ENCODE measurements at regions not wholly inside any gene's neighbourhood (a gene's known extent, or its start where the extent isn't known, plus 50 kb on each side); places are given as distances from the start of the nearest gene placed in this dataset.

DNA sequence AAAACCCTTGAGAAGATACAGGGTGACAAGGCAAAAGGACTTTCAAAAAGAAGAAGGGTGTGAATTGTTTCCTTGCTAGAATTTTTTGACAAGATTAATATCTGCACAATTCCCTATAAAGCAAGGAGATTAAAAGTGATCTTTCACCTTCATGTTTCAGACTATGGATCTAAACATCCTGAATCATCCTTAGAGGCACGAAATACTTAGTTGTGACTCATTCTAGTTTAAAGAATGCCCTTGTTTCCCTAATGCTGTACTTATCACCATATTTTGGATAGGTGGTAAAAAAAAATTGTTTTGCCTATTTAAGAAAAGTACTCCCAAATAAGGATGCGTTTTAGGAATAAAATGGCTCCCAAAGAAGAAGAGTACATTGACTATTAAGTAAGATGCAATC, 415.1 kb downstream of the LRRIQ3 start:
- no peaks in the 10 kb centered on the region for H3K9me3 ChIP-seq (replicated peaks in 1 of 3)
- 52 to 58% (median 57%) methylated on average over 2 of the region's 2 CpGs for WGBS, 4 donors
- no peak overlapping the region for H3K27ac ChIP-seq
- H3K36me3 ChIP-seq (replicated peaks in 1 of 2) = no peaks in the 10 kb centered on the region
- H3K4me1 ChIP-seq (replicated peaks in 1 of 2) = no peaks in the 10 kb centered on the region
- intact Hi-C loops (cut with DNase I) = no loop called here
- DNase-seq = no peak
- no peak overlapping the region for H3K4me3 ChIP-seq
- H3K27me3 ChIP-seq = no peaks in the 10 kb centered on the region
- TF ChIP-seq, protein P1, sequence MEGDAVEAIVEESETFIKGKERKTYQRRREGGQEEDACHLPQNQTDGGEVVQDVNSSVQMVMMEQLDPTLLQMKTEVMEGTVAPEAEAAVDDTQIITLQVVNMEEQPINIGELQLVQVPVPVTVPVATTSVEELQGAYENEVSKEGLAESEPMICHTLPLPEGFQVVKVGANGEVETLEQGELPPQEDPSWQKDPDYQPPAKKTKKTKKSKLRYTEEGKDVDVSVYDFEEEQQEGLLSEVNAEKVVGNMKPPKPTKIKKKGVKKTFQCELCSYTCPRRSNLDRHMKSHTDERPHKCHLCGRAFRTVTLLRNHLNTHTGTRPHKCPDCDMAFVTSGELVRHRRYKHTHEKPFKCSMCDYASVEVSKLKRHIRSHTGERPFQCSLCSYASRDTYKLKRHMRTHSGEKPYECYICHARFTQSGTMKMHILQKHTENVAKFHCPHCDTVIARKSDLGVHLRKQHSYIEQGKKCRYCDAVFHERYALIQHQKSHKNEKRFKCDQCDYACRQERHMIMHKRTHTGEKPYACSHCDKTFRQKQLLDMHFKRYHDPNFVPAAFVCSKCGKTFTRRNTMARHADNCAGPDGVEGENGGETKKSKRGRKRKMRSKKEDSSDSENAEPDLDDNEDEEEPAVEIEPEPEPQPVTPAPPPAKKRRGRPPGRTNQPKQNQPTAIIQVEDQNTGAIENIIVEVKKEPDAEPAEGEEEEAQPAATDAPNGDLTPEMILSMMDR (IDR thresholded peaks at IDR 0.05) = no peak
- no peak for TF ChIP-seq POLR2A (IDR thresholded peaks at IDR 0.05)

DNA sequence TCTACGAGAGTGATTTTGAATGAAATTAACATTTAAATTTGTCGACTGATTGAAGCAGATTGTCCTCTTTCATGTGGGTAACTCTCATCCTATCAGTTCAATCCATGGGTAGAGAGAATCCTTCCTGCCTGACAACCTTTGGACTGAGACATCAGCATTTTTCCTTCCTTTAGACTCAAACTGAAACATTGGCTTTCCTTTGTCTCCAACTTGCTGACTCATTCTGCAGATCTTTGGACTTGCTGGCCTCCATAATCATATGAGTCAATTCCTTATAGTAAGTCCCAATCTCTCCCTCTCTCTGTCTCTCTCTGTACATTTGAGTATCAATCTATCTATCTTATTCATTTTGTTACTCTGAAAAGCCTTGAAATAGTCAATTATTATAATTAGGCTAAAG, 416.7 kb downstream of the LRRIQ3 start:
- Histone ChIP-seq H3K9me3 (replicated peaks in 1 of 3) (no peaks in the 10 kb centered on the region), H3K4me3 (no peak overlapping the region), H3K27ac (no peak overlapping the region), H3K27me3 (no peaks in the 10 kb centered on the region), H3K4me1 (replicated peaks in 1 of 2) (no peaks in the 10 kb centered on the region), H3K36me3 (replicated peaks in 1 of 2) (no peaks in the 10 kb centered on the region)
- 76 to 78% (median 77%) methylated on average over 2 of the region's 2 CpGs for WGBS, 4 donors
- DNase-seq = no peak
- intact Hi-C loops (cut with DNase I) = no loop called here
- no peak for TF ChIP-seq POLR2A (IDR thresholded peaks at IDR 0.05)
- TF ChIP-seq, protein P1 (IDR thresholded peaks at IDR 0.05) = no peak

DNA sequence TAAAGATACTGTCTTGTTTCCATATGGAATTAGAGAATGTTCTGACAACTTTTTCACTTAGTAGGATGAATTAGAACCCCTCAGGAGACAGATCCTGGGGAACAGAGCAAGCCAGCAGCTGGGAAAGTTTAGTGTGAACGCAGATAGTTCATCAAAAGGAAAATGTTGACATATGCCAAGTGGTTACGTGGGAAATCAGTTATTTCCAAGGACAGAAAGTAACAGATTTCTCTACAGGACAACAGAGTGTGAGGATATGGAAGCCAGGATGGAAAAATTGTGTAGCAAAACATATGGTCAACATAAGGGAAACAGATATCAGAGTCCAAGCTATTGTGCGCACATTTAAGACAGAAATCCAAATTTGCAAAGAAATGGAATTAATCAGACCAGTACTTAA, 419.5 kb downstream of the LRRIQ3 start:
- intact Hi-C loops (cut with DNase I) = no loop called here
- TF ChIP-seq POLR2A (IDR thresholded peaks at IDR 0.05) = no peak
- TF ChIP-seq, protein P1 (IDR thresholded peaks at IDR 0.05) = no peak
- WGBS, 4 donors = 54 to 72% (median 61%) methylated on average over 3 of the region's 3 CpGs
- H3K4me3 ChIP-seq = no peak overlapping the region
- H3K4me1 ChIP-seq (replicated peaks in 1 of 2) = no peaks in the 10 kb centered on the region
- H3K27ac ChIP-seq = no peak overlapping the region
- no peak for DNase-seq
- no peaks in the 10 kb centered on the region for H3K36me3 ChIP-seq (replicated peaks in 1 of 2)
- no peaks in the 10 kb centered on the region for H3K27me3 ChIP-seq
- H3K9me3 ChIP-seq (replicated peaks in 1 of 3) = no peaks in the 10 kb centered on the region

DNA sequence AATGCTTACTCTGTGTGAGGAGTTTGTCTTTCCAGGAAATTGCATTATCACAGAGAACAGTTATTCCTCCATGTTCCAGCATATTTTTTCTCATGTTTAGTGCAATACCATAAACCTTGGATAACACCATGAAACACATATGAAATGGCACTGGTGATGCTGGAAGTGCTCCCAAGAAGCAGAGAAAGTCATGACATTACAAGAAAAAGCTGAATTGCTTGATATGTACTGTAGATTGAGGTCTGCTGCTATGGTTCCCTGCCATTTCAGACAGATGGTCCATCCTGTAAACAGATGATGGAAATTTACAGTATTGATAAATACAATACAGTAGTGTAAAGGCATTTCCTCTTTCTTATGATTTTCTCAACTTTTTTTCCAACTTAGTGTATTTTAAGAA, 422.1 kb downstream of the LRRIQ3 start:
- Histone ChIP-seq H3K9me3 (replicated peaks in 1 of 3) (no peaks in the 10 kb centered on the region), H3K27me3 (no peaks in the 10 kb centered on the region), H3K4me3 (no peak overlapping the region), H3K4me1 (replicated peaks in 1 of 2) (no peaks in the 10 kb centered on the region), H3K36me3 (replicated peaks in 1 of 2) (no peaks in the 10 kb centered on the region), H3K27ac (no peak overlapping the region)
- TF ChIP-seq, protein P1 (IDR thresholded peaks at IDR 0.05) = no peak
- TF ChIP-seq POLR2A (IDR thresholded peaks at IDR 0.05) = no peak
- DNase-seq = no peak
- intact Hi-C loops (cut with DNase I) = no loop called here

Measured in adrenal gland (tissue), 9 donors.